Type B pancreatic cell (in vitro differentiated cells): ENCODE measurements at regions not wholly inside any gene's neighbourhood (a gene's known extent, or its start where the extent isn't known, plus 50 kb on each side); places are given as distances from the start of the nearest gene placed in this dataset.

ENCODE experiments used
- DNase-seq: peaks from one replicate; pipeline ENCODE4 v3.0.0; 2021; ENCODE audit warnings: mixed read lengths; ENCODE audit not compliant: unreplicated experiment; ENCODE audit errors: extremely low spot score
- H3K27ac Mint-ChIP-seq: 2 replicates; pipeline ENCODE4 v1.8.0; 2021; ENCODE audit warnings: mild to moderate bottlenecking, mixed read lengths
- H3K27me3 Mint-ChIP-seq: 2 replicates; pipeline ENCODE4 v1.8.0; 2021; ENCODE audit warnings: mixed read lengths
- H3K36me3 Mint-ChIP-seq: 2 replicates; pipeline ENCODE4 v1.8.0; 2021; ENCODE audit warnings: mixed read lengths
- H3K4me1 Mint-ChIP-seq: one replicate; pipeline ENCODE4 v1.8.0; 2021; ENCODE audit warnings: mixed read lengths; ENCODE audit not compliant: unreplicated experiment
- H3K4me3 Mint-ChIP-seq: 2 replicates; pipeline ENCODE4 v1.8.0; 2021; ENCODE audit warnings: mild to moderate bottlenecking, mixed read lengths
- H3K9me3 Mint-ChIP-seq: 2 replicates; pipeline ENCODE4 v1.8.0; 2021; ENCODE audit warnings: mixed read lengths
- TF ChIP-seq, protein P1 (sequence below): fragments of 200-600 bp; sonication (generic); conservative IDR thresholded peaks from 2 replicates; pipeline ENCODE4 v1.5.0; 2021; ENCODE audit warnings: antibody characterized with exemption, mild to moderate bottlenecking

DNA sequence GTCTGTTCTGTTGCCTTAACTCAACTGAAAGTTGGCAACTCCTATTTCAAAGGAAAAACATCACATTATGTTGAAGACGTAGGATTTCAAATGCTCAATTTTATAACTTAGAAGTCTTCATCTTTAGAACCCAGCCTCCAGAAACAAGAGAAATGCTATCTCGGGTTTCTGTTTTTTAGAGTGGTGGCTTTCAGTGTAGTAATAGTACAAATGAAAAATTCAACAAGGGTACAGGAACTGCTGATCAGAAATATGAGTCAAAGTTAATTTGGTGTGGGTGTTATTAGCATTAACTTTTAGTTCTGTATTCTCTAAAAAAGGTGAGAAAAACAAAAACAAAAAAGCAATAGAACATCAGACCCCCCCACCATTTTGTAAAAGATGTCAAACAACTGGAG, 56.6 kb upstream of the FLT1 start:
- Mint-ChIP-seq H3K27ac (no peak overlapping the region), H3K9me3 (no peaks in the 10 kb centered on the region), H3K36me3 (no peaks in the 10 kb centered on the region), H3K27me3 (peaks cover 29% of the 10 kb centered on the region), H3K4me1 (peaks cover 4% of the 10 kb centered on the region), H3K4me3 (no peak overlapping the region)
- no peak for DNase-seq
- TF ChIP-seq, protein P1, sequence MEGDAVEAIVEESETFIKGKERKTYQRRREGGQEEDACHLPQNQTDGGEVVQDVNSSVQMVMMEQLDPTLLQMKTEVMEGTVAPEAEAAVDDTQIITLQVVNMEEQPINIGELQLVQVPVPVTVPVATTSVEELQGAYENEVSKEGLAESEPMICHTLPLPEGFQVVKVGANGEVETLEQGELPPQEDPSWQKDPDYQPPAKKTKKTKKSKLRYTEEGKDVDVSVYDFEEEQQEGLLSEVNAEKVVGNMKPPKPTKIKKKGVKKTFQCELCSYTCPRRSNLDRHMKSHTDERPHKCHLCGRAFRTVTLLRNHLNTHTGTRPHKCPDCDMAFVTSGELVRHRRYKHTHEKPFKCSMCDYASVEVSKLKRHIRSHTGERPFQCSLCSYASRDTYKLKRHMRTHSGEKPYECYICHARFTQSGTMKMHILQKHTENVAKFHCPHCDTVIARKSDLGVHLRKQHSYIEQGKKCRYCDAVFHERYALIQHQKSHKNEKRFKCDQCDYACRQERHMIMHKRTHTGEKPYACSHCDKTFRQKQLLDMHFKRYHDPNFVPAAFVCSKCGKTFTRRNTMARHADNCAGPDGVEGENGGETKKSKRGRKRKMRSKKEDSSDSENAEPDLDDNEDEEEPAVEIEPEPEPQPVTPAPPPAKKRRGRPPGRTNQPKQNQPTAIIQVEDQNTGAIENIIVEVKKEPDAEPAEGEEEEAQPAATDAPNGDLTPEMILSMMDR, result no peak

DNA sequence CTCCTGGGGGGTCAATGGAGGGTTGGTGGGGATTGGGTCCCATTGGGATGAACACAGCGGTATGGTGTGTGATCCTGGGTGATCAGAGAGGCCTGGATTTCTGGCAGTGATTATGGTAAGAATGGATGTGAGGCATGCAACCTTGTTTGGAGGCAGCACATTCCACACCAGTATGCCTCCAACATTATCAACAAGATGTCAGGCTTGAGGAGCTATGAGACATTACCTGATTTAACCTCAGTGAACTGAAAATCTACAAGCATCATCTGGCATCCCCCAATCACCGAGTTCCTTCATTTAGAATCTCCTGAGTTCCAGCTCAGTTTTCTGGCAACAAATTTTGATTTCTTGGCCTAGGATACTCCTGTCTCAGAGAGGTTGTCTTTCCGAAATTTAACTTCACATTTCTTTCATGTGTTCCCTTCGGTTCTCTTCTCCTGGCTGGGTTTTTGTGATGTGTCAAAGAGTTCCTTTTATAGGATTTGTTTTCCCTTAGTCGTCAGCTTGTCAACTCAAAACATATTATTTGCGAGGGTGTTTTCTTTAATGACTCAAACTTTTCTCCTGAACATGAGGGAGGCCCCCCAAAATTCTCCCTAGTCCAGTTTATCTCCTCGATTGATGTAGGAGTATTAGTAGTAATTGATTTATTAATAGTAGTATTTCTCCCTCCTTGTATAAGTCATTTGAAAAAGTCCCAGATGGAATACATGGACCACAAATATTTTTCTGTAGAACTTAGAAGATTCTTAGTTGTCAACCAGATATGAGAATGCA, 56.0 kb upstream of the FLT1 start:
- Mint-ChIP-seq H3K4me1 (peaks cover 4% of the 10 kb centered on the region), H3K9me3 (no peaks in the 10 kb centered on the region), H3K36me3 (no peaks in the 10 kb centered on the region), H3K4me3 (no peak overlapping the region), H3K27ac (no peak overlapping the region), H3K27me3 (peaks cover 30% of the 10 kb centered on the region)
- TF ChIP-seq, protein P1, result no peak
- no peak for DNase-seq

DNA sequence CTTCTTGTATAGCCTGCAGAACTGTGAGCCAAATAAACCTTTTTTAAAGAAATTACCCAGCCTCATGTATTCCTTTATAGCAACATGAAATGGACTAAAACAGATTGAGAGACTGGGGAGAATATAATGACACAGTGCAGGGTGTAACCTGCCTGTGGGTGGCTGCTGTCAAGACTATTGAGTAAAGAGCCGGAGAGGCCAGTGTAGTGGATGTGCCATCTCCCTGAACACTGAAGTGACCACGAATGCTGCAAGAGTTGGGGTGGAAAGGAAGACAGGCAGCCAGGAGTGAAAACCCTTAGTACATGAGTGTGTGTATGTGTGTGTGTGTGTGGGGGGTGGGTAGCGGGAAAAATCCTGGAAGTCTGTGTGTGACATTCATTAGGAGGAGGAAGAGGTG, 55.2 kb upstream of the FLT1 start:
- no peak overlapping the region for H3K27ac Mint-ChIP-seq
- H3K27me3 Mint-ChIP-seq, result peaks cover 29% of the 10 kb centered on the region
- TF ChIP-seq, protein P1, result no peak
- DNase-seq, result no peak
- peaks cover 4% of the 10 kb centered on the region for H3K4me1 Mint-ChIP-seq
- no peaks in the 10 kb centered on the region for H3K36me3 Mint-ChIP-seq
- no peaks in the 10 kb centered on the region for H3K9me3 Mint-ChIP-seq
- H3K4me3 Mint-ChIP-seq, result no peak overlapping the region

DNA sequence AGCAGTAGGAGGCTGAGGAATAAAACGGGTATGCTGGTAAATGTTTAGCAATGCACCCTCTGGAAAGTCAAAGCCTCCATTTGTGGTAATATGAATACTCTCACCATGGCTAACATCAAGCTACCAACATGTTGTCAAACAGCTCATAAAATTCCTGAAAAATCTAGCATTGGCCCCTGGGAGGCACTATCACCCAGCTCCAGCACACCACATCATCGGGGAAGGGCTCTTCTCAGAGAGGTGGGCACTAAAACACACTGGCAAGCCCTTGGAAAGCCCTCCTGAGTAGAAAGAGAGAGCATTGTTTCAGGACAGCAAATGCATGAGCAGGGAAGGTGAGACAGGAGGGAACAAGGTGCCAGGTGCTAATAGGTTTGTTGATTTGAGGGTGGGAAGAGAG, 53.9 kb upstream of the FLT1 start:
- Mint-ChIP-seq H3K27ac (no peak overlapping the region), H3K4me1 (peaks cover 4% of the 10 kb centered on the region), H3K27me3 (peaks cover 25% of the 10 kb centered on the region), H3K9me3 (no peaks in the 10 kb centered on the region), H3K4me3 (no peak overlapping the region), H3K36me3 (no peaks in the 10 kb centered on the region)
- no peak for DNase-seq
- TF ChIP-seq, protein P1, result no peak

DNA sequence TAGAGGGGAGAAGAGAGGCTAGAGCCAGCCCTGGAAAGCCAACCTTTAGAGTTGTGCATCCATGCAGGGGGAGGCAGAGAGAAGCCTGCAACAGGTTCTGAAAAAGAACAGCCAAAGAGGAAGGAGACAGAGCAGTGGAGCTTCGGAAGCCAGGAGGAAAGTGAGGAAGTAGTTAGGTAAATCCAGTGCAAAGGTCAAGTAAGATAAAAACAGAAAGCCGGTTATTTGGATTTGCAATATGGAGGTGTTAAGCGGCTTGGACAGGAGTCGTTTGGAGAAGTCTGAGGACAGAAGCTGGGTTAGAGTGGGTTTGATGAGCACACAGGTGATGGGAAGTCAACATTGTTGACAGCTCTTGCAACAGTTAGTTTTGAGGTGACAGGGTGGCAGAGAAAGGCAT, 53.5 kb upstream of the FLT1 start:
- Mint-ChIP-seq H3K9me3 (no peaks in the 10 kb centered on the region), H3K27ac (no peak overlapping the region), H3K36me3 (no peaks in the 10 kb centered on the region), H3K4me3 (no peak overlapping the region), H3K4me1 (peaks cover 4% of the 10 kb centered on the region), H3K27me3 (peaks cover 25% of the 10 kb centered on the region)
- DNase-seq, result no peak
- TF ChIP-seq, protein P1, result no peak
